ENCODE measurements at regions not wholly inside any gene's neighbourhood (a gene's known extent, or its start where the extent isn't known, plus 50 kb on each side); places are given as distances from the start of the nearest gene placed in this dataset.

DNA sequence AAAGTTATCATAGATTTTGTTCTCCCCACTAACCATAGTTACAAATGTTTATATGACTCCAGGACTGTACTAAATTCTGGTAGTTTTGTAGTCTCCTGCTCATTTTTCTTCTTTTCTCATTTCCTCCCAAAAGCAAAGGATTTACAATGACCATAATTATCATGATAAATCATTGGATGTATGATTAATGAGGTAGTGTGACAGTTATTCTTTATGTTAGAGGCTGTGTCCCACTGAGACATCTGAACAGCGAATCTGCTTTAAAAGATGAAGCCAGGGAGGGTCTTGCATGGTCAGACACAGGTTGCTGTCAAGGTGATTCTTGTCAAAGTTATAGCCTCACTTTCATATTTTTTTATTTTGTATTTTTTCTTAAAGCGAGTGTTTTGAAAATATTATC is 285.2 kb upstream of the STXBP5 start:
- TF ChIP-seq FOXK1 (CRISPR knock-in tag; IDR thresholded peaks at IDR 0.05; ENCODE audit: borderline replicate concordance, low read depth) (no peak), NCOR1 (IDR thresholded peaks at IDR 0.05; ENCODE audit: borderline replicate concordance, low read length) (no peak), FOXA1 (IDR thresholded peaks at IDR 0.05) (no peak), FOXA1 (CRISPR knock-in tag; IDR thresholded peaks at IDR 0.05) (no peak), SETDB1 (CRISPR knock-in tag; IDR thresholded peaks at IDR 0.05; ENCODE audit: borderline replicate concordance) (no peak), NFKBIZ (CRISPR knock-in tag; IDR thresholded peaks at IDR 0.05) (no peak), RFX5 (IDR thresholded peaks at IDR 0.05; ENCODE audit: low read depth, low read length) (no peak), ARNTL (CRISPR knock-in tag; IDR thresholded peaks at IDR 0.05) (no peak), ZNF83 (CRISPR knock-in tag; IDR thresholded peaks at IDR 0.05; ENCODE audit: borderline replicate concordance) (no peak)
- TF ChIP-seq, protein P1, sequence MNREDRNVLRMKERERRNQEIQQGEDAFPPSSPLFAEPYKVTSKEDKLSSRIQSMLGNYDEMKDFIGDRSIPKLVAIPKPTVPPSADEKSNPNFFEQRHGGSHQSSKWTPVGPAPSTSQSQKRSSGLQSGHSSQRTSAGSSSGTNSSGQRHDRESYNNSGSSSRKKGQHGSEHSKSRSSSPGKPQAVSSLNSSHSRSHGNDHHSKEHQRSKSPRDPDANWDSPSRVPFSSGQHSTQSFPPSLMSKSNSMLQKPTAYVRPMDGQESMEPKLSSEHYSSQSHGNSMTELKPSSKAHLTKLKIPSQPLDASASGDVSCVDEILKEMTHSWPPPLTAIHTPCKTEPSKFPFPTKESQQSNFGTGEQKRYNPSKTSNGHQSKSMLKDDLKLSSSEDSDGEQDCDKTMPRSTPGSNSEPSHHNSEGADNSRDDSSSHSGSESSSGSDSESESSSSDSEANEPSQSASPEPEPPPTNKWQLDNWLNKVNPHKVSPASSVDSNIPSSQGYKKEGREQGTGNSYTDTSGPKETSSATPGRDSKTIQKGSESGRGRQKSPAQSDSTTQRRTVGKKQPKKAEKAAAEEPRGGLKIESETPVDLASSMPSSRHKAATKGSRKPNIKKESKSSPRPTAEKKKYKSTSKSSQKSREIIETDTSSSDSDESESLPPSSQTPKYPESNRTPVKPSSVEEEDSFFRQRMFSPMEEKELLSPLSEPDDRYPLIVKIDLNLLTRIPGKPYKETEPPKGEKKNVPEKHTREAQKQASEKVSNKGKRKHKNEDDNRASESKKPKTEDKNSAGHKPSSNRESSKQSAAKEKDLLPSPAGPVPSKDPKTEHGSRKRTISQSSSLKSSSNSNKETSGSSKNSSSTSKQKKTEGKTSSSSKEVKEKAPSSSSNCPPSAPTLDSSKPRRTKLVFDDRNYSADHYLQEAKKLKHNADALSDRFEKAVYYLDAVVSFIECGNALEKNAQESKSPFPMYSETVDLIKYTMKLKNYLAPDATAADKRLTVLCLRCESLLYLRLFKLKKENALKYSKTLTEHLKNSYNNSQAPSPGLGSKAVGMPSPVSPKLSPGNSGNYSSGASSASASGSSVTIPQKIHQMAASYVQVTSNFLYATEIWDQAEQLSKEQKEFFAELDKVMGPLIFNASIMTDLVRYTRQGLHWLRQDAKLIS (CRISPR knock-in tag; IDR thresholded peaks at IDR 0.05): no peak
- TF ChIP-seq, protein P2, sequence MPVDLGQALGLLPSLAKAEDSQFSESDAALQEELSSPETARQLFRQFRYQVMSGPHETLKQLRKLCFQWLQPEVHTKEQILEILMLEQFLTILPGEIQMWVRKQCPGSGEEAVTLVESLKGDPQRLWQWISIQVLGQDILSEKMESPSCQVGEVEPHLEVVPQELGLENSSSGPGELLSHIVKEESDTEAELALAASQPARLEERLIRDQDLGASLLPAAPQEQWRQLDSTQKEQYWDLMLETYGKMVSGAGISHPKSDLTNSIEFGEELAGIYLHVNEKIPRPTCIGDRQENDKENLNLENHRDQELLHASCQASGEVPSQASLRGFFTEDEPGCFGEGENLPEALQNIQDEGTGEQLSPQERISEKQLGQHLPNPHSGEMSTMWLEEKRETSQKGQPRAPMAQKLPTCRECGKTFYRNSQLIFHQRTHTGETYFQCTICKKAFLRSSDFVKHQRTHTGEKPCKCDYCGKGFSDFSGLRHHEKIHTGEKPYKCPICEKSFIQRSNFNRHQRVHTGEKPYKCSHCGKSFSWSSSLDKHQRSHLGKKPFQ (CRISPR knock-in tag; IDR thresholded peaks at IDR 0.05; ENCODE audit: insufficient replicate concordance): no peak
- TF ChIP-seq, protein P3, sequence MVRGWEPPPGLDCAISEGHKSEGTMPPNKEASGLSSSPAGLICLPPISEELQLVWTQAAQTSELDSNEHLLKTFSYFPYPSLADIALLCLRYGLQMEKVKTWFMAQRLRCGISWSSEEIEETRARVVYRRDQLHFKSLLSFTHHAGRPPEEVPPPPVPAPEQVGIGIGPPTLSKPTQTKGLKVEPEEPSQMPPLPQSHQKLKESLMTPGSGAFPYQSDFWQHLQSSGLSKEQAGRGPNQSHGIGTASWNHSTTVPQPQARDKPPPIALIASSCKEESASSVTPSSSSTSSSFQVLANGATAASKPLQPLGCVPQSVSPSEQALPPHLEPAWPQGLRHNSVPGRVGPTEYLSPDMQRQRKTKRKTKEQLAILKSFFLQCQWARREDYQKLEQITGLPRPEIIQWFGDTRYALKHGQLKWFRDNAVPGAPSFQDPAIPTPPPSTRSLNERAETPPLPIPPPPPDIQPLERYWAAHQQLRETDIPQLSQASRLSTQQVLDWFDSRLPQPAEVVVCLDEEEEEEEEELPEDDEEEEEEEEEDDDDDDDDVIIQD (CRISPR knock-in tag; IDR thresholded peaks at IDR 0.05; ENCODE audit: low read depth): no peak
- TF ChIP-seq, protein P4, sequence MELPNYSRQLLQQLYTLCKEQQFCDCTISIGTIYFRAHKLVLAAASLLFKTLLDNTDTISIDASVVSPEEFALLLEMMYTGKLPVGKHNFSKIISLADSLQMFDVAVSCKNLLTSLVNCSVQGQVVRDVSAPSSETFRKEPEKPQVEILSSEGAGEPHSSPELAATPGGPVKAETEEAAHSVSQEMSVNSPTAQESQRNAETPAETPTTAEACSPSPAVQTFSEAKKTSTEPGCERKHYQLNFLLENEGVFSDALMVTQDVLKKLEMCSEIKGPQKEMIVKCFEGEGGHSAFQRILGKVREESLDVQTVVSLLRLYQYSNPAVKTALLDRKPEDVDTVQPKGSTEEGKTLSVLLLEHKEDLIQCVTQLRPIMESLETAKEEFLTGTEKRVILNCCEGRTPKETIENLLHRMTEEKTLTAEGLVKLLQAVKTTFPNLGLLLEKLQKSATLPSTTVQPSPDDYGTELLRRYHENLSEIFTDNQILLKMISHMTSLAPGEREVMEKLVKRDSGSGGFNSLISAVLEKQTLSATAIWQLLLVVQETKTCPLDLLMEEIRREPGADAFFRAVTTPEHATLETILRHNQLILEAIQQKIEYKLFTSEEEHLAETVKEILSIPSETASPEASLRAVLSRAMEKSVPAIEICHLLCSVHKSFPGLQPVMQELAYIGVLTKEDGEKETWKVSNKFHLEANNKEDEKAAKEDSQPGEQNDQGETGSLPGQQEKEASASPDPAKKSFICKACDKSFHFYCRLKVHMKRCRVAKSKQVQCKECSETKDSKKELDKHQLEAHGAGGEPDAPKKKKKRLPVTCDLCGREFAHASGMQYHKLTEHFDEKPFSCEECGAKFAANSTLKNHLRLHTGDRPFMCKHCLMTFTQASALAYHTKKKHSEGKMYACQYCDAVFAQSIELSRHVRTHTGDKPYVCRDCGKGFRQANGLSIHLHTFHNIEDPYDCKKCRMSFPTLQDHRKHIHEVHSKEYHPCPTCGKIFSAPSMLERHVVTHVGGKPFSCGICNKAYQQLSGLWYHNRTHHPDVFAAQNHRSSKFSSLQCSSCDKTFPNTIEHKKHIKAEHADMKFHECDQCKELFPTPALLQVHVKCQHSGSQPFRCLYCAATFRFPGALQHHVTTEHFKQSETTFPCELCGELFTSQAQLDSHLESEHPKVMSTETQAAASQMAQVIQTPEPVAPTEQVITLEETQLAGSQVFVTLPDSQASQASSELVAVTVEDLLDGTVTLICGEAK (IDR thresholded peaks at IDR 0.05): no peak
- TF ChIP-seq, protein P4 (CRISPR knock-in tag; IDR thresholded peaks at IDR 0.05): no peak
